Testis (tissue), 2 donors: ENCODE measurements at regions not wholly inside any gene's neighbourhood (a gene's known extent, or its start where the extent isn't known, plus 50 kb on each side); places are given as distances from the start of the nearest gene placed in this dataset.

Experiments
- DNase-seq: peaks from one replicate; pipeline ENCODE4 v3.0.0-alpha.2; 2019
- H3K27ac ChIP-seq, 2 donors: fragments of 200-600 bp; sonication (generic); one replicate each; pipeline ENCODE4 v1.5.1; 2019
- H3K27me3 ChIP-seq: fragments of 200-600 bp; sonication (generic); one replicate; pipeline ENCODE4 v1.5.1; 2019
- H3K36me3 ChIP-seq: fragments of 200-600 bp; sonication (generic); one replicate; pipeline ENCODE4 v1.5.1; 2017; ENCODE audit warnings: low read depth; ENCODE audit errors: missing control alignments
- H3K4me1 ChIP-seq: fragments of 200-600 bp; sonication (generic); one replicate; pipeline ENCODE4 v1.5.1; 2019
- H3K4me3 ChIP-seq, 2 donors: fragments of 200-600 bp; sonication (generic); one replicate each; pipeline ENCODE4 v1.5.1; 2017 to 2019
- H3K9me3 ChIP-seq: fragments of 200-600 bp; sonication (generic); one replicate; pipeline ENCODE4 v1.5.1; 2017
- CTCF ChIP-seq, 3 experiments: fragments of 450-650 bp in 2 of 3; fragments of 200-600 bp in 1 of 3; sonication (generic) in 1 of 3; IDR thresholded peaks; one replicate each; pipeline ENCODE4 v1.5.1; 2016 to 2019; ENCODE audit warnings: antibody characterized with exemption in 3 of 3, mild to moderate bottlenecking in 2 of 3, moderate library complexity in 1 of 3
- POLR2A ChIP-seq: fragments of 450-650 bp; IDR thresholded peaks from one replicate; pipeline ENCODE4 v1.6.1; 2017; ENCODE audit warnings: antibody characterized with exemption, mild to moderate bottlenecking, moderate library complexity
- WGBS, 2 donors: methylation state at CpG; one replicate each; pipeline ENCODE4 v1.1.5; 2018; 5-methylcytosine and 5-hydroxymethylcytosine counted together
- intact Hi-C: fragments of 100-400 bp; cut with DNase I; formaldehyde crosslinking; loops from one replicate; pipeline ENCODE4 v1.15.1; 2023; ENCODE audit warnings: low total_unique reads

GRCh38 chr6:119686644-119687043 is 337.1 kb upstream of the MAN1A1 start:
- 71 to 91% methylated on average over 1 of the region's 1 CpG for WGBS, 2 donors
- TF ChIP-seq CTCF (IDR thresholded peaks at IDR 0.05) (no peak), POLR2A (no peak)
- Histone ChIP-seq H3K4me3 (no peak overlapping the region), H3K27me3 (no peaks in the 10 kb centered on the region), H3K27ac (no peak overlapping the region), H3K4me1 (no peaks in the 10 kb centered on the region), H3K36me3 (no peaks in the 10 kb centered on the region), H3K9me3 (no peaks in the 10 kb centered on the region)
- intact Hi-C loops = no loop called here
- DNase-seq = no peak

- intact Hi-C loops = no loop called here
- no peak for DNase-seq
- H3K27ac ChIP-seq = no peak overlapping the region
- H3K9me3 ChIP-seq = no peaks in the 10 kb centered on the region
- TF ChIP-seq CTCF (IDR thresholded peaks at IDR 0.05) (no peak), POLR2A (no peak)
- no peaks in the 10 kb centered on the region for H3K36me3 ChIP-seq
- H3K4me3 ChIP-seq = no peak overlapping the region
- no peaks in the 10 kb centered on the region for H3K4me1 ChIP-seq
- H3K27me3 ChIP-seq = no peaks in the 10 kb centered on the region
Measured at GRCh38 chr6:119686240-119686639, 336.7 kb upstream of the MAN1A1 start.

- Histone ChIP-seq H3K27ac (no peak overlapping the region), H3K9me3 (no peaks in the 10 kb centered on the region), H3K36me3 (no peaks in the 10 kb centered on the region), H3K4me1 (no peaks in the 10 kb centered on the region), H3K4me3 (no peak overlapping the region), H3K27me3 (no peaks in the 10 kb centered on the region)
- intact Hi-C loops = no loop called here
- 88 to 95% methylated on average over 2 of the region's 2 CpGs for WGBS, 2 donors
- DNase-seq = no peak
- TF ChIP-seq CTCF (IDR thresholded peaks at IDR 0.05) (no peak), POLR2A (no peak)
Measured at GRCh38 chr6:119683671-119684070, 334.1 kb upstream of the MAN1A1 start.

- DNase-seq = no peak
- no peaks in the 10 kb centered on the region for H3K36me3 ChIP-seq
- H3K9me3 ChIP-seq = no peaks in the 10 kb centered on the region
- no peak overlapping the region for H3K27ac ChIP-seq
- no peak overlapping the region for H3K4me3 ChIP-seq
- TF ChIP-seq CTCF (IDR thresholded peaks at IDR 0.05) = no peak
- TF ChIP-seq POLR2A = no peak
- intact Hi-C loops = no loop called here
- H3K4me1 ChIP-seq = no peaks in the 10 kb centered on the region
- WGBS, 2 donors = 50 to 57% methylated on average over 2 of the region's 2 CpGs
- H3K27me3 ChIP-seq = no peaks in the 10 kb centered on the region
Measured at GRCh38 chr6:119683031-119683430, 333.5 kb upstream of the MAN1A1 start.

- intact Hi-C loops = no loop called here
- Histone ChIP-seq H3K27ac (no peak overlapping the region), H3K27me3 (no peaks in the 10 kb centered on the region), H3K4me1 (no peaks in the 10 kb centered on the region), H3K4me3 (no peak overlapping the region), H3K36me3 (no peaks in the 10 kb centered on the region), H3K9me3 (no peaks in the 10 kb centered on the region)
- 87 to 94% methylated on average over 3 of the region's 3 CpGs for WGBS, 2 donors
- TF ChIP-seq CTCF (IDR thresholded peaks at IDR 0.05) = no peak
- no peak for TF ChIP-seq POLR2A
- DNase-seq = no peak
Measured at GRCh38 chr6:119678961-119679360, 329.4 kb upstream of the MAN1A1 start.
